Lower lobe of right lung (tissue), 2 donors: ENCODE measurements at regions not wholly inside any gene's neighbourhood (a gene's known extent, or its start where the extent isn't known, plus 50 kb on each side); places are given as distances from the start of the nearest gene placed in this dataset.

Source experiments
- ATAC-seq, 2 donors: fragments of 200-7000 bp; cut with Tn5 transposase; one replicate each; pipeline ENCODE4 v1.9.1; 2020 to 2022; ENCODE audit warnings: mild to moderate bottlenecking in 2 of 2, moderate library complexity in 2 of 2
- DNase-seq: peaks from one replicate; pipeline ENCODE4 v3.0.0-alpha.2; 2020
- H3K27ac ChIP-seq: fragments of 200-600 bp; one replicate; pipeline ENCODE4 v1.8.0; 2022
- H3K27me3 ChIP-seq: fragments of 200-600 bp; one replicate; pipeline ENCODE4 v1.8.0; 2022; ENCODE audit warnings: low read depth
- H3K36me3 ChIP-seq: fragments of 200-600 bp; one replicate; pipeline ENCODE4 v1.8.0; 2022; ENCODE audit warnings: mild to moderate bottlenecking
- H3K4me1 ChIP-seq: fragments of 200-600 bp; one replicate; pipeline ENCODE4 v1.8.0; 2022
- H3K4me3 ChIP-seq: fragments of 200-600 bp; one replicate; pipeline ENCODE4 v1.8.0; 2022; ENCODE audit warnings: mild to moderate bottlenecking
- H3K9me3 ChIP-seq: fragments of 200-600 bp; one replicate; pipeline ENCODE4 v1.8.0; 2022
- intact Hi-C: fragments of 100-400 bp; cut with DNase I; formaldehyde crosslinking; loops from one replicate; pipeline ENCODE4 v1.11.0; 2022
- TF ChIP-seq, protein P1 (sequence below): fragments of 200-600 bp; IDR thresholded peaks from one replicate; pipeline ENCODE4 v1.8.0; 2022; ENCODE audit warnings: antibody characterized with exemption, mild to moderate bottlenecking
- donor health status: DM: no; HTN: yes; CAD: no; lungs with severe emphysema.

DNA sequence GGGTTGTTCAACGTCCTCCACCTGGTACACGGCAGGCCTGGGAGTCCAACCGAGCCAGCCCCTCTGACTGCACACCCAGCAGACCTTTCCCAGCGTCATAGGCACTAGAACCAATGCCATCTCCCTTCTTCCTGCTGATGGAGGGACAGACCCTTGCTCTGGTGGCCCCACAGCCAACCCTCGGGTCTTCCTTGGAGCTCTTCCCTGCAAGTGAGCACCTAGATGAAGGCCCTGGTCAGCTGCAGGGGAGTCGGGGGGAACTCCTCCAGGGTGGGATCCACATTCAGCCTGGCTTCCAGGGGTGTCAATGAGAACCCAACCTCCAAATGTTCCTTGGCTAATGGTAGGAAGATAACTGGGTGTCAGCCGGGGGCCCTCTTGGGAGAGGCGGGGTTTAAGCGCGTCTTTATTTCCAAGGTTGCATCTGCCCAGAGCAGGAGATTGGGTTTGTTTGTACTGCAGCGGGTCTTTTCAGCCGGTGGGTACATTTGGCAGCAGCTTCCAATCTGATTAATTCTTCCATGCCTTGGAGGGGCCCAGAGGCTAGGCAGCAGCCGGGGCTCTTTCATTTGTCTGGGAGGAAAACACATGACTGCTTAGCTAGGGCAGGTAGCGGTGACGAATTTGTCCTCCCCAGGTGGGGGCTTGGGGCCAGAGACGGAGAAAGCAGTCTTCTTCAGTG, 56.0 kb upstream of the SHISAL1 start:
- DNase-seq = peak; percentile 7

DNA sequence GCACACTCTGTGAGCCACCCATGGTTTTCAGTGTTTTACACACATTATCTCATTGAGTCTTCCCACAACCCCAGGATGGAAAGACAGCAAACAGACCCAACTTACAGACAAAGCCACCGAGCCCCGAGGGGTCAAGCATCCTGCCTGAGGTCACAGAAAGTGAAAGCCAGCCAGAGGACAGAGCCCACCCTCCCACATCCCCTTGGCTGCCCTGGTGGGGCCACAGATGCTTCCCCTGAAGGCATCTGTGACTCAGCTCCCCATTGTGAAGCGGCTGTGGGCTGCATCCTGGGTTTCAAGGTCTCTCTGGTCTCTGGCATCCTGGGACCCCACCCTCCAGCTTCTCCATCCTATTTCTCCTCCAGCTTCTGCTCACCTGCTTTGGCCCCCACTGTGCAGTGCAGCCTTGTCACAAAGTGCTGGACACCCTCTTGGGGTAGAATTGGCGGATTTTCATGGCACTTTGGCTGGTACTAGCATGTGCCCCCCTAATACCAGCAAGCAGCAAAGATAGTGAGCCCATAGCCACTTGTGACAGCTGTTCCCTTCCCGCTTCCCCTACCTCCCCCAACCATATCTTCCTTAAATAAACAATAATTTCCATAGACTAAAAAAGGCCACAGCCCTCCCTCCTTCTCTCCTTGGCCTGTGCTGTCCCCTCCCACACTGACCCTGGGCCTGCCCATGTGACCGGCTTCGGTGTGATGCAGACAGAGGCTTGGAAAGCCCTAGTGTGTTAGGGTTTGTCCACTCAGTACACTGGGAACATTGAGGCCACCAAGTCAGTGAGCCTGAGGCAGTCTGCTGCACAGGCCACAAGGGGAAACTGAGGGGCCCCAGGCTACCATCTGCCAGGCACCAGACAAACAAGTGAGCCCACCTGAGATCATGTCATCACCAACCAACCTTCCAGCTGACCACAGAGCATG, 53.9 kb upstream of the SHISAL1 start:
- Histone ChIP-seq H3K27ac (no peak overlapping the region), H3K36me3 (no peaks in the 10 kb centered on the region), H3K4me1 (peaks cover 19% of the 10 kb centered on the region), H3K27me3 (no peaks in the 10 kb centered on the region), H3K9me3 (no peaks in the 10 kb centered on the region), H3K4me3 (no peak overlapping the region)
- TF ChIP-seq, protein P1, sequence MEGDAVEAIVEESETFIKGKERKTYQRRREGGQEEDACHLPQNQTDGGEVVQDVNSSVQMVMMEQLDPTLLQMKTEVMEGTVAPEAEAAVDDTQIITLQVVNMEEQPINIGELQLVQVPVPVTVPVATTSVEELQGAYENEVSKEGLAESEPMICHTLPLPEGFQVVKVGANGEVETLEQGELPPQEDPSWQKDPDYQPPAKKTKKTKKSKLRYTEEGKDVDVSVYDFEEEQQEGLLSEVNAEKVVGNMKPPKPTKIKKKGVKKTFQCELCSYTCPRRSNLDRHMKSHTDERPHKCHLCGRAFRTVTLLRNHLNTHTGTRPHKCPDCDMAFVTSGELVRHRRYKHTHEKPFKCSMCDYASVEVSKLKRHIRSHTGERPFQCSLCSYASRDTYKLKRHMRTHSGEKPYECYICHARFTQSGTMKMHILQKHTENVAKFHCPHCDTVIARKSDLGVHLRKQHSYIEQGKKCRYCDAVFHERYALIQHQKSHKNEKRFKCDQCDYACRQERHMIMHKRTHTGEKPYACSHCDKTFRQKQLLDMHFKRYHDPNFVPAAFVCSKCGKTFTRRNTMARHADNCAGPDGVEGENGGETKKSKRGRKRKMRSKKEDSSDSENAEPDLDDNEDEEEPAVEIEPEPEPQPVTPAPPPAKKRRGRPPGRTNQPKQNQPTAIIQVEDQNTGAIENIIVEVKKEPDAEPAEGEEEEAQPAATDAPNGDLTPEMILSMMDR = no peak
- ATAC-seq = no peak
- peak; percentile 19 for DNase-seq
- intact Hi-C loops = no loop called here

More for the DNA sequence above, 56.0 kb upstream of the SHISAL1 start:
- no peak overlapping the region for H3K27ac ChIP-seq
- peaks cover 4% of the 10 kb centered on the region for H3K27me3 ChIP-seq
- no peaks in the 10 kb centered on the region for H3K9me3 ChIP-seq
- ATAC-seq = no peak
- H3K36me3 ChIP-seq = no peaks in the 10 kb centered on the region
- H3K4me1 ChIP-seq = peaks cover 6% of the 10 kb centered on the region
- TF ChIP-seq, protein P1 = no peak
- no peak overlapping the region for H3K4me3 ChIP-seq
- intact Hi-C loops = no loop called here

DNA sequence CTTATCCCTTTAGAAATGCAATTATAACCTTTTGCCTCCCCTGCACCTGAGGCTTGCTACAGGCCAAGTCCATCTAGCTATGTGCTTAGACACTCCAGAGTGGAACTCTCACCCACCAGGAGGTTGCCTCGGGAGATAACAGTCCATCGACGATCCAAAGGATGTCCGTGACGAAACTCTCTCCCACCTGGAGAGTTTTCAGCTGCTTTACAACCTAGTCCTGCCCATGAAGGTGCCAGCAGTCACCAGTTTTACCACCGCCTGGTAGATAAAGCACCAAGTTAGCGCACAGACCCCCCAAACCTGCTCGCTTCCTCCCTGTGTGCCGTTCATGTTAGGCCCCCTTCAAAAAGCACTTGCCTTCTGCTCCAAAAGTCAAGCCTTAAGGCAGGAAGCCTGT, 53.1 kb upstream of the SHISAL1 start:
- Histone ChIP-seq H3K9me3 (no peaks in the 10 kb centered on the region), H3K36me3 (no peaks in the 10 kb centered on the region), H3K27ac (no peak overlapping the region), H3K4me3 (no peak overlapping the region), H3K27me3 (no peaks in the 10 kb centered on the region), H3K4me1 (peaks cover 19% of the 10 kb centered on the region)
- TF ChIP-seq, protein P1 = no peak
- peak; percentile 6 for DNase-seq
- no peak for ATAC-seq
- intact Hi-C loops = no loop called here

DNA sequence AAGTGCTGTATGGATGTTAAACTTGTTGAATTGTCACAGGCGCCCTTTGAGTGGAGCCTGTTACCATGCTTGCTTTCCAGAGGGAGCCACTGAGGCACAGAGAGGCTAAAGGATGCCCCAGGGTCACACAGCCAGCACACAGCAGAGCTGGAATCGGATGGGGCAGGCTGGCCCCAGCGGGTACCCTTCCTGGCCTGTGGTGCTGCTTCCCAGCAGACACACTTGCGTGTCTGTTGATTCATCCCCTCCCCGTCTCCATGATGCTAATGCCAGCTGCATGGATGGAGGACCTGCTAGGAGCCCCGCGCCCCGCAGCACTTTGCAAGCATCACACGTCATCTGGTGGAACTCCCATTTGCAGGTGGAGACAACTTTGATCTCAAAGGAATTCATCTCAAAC, 52.4 kb upstream of the SHISAL1 start:
- H3K27me3 ChIP-seq = no peaks in the 10 kb centered on the region
- TF ChIP-seq, protein P1 = no peak
- no peak overlapping the region for H3K27ac ChIP-seq
- H3K9me3 ChIP-seq = no peaks in the 10 kb centered on the region
- no peak overlapping the region for H3K4me3 ChIP-seq
- H3K4me1 ChIP-seq = peaks cover 19% of the 10 kb centered on the region
- no peaks in the 10 kb centered on the region for H3K36me3 ChIP-seq
- intact Hi-C loops = no loop called here
- peak; percentile 24 for DNase-seq
- no peak for ATAC-seq

DNA sequence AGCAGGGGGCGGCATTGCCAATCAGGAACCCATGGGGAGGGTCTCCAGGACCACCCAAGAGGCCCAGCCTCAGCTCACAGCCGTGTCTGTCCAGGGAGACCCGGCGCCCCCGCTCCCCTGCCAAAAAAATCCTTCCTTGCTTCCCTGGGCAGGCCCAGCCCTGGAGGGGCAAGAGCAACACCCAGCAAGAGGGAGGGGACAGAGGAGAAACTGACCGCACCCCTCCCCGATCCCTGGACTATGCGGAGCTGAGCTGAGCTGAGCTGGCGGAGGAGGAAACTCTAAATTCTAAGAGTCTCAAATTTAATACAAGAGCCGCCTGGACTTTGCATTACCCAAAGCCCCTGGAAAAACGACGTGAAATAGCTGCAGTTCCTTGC, 52.0 kb upstream of the SHISAL1 start:
- H3K36me3 ChIP-seq = no peaks in the 10 kb centered on the region
- no peaks in the 10 kb centered on the region for H3K9me3 ChIP-seq
- TF ChIP-seq, protein P1 = no peak
- ATAC-seq = no peak
- no peak overlapping the region for H3K27ac ChIP-seq
- peak; percentile 26 for DNase-seq
- H3K4me3 ChIP-seq = no peak overlapping the region
- H3K4me1 ChIP-seq = peaks cover 19% of the 10 kb centered on the region
- intact Hi-C loops = no loop called here
- no peaks in the 10 kb centered on the region for H3K27me3 ChIP-seq
